DND-41 (cell line): ENCODE measurements at regions not wholly inside any gene's neighbourhood (a gene's known extent, or its start where the extent isn't known, plus 50 kb on each side); places are given as distances from the start of the nearest gene placed in this dataset.

ENCODE experiments used
- ATAC-seq: fragments of 200-7000 bp; cut with Tn5 transposase; 3 replicates; pipeline ENCODE4 v1.9.1; 2021; ENCODE audit warnings: low read depth; ENCODE audit not compliant: insufficient read depth
- DNase-seq: peaks from one replicate; pipeline ENCODE4 v3.0.0-alpha.2; 2020
- H2AFZ ChIP-seq: 2 replicates; pipeline ENCODE4 v1.6.0; 2012; ENCODE audit warnings: low read depth, low read length
- H3K27ac ChIP-seq: 2 replicates; pipeline ENCODE4 v1.5.1; 2012; ENCODE audit warnings: low read length, inconsistent platforms
- H3K27me3 ChIP-seq: fragments of 200-600 bp; sonication (generic); 2 replicates; pipeline ENCODE4 v1.6.0; 2012; ENCODE audit warnings: low read length, mild to moderate bottlenecking, inconsistent platforms; ENCODE audit not compliant: insufficient read depth, poor library complexity
- H3K36me3 ChIP-seq: 2 replicates; pipeline ENCODE4 v1.5.1; 2012; ENCODE audit warnings: low read length, inconsistent platforms; ENCODE audit not compliant: insufficient read depth
- H3K4me1 ChIP-seq: 2 replicates; pipeline ENCODE4 v1.5.1; 2012; ENCODE audit warnings: mild to moderate bottlenecking, low read length; ENCODE audit not compliant: insufficient read depth
- H3K4me2 ChIP-seq: 2 replicates; pipeline ENCODE4 v1.6.0; 2012; ENCODE audit warnings: mild to moderate bottlenecking, moderate library complexity, low read length, inconsistent platforms; ENCODE audit not compliant: insufficient read depth
- H3K4me3 ChIP-seq, 2 experiments: fragments of 200-600 bp in 1 of 2; shearing (Covaris generic) in 1 of 2; 2 replicates each; pipeline ENCODE4 v1.5.1; 2012 to 2016; ENCODE audit warnings: inconsistent platforms in 2 of 2, low read length in 2 of 2, mild to moderate bottlenecking in 2 of 2, low read depth in 1 of 2, moderate library complexity in 1 of 2
- H3K79me2 ChIP-seq: 2 replicates; pipeline ENCODE4 v1.6.0; 2012; ENCODE audit warnings: low read length, inconsistent platforms; ENCODE audit not compliant: insufficient read depth
- H3K9ac ChIP-seq: 2 replicates; pipeline ENCODE4 v1.6.0; 2012; ENCODE audit warnings: low read depth, mild to moderate bottlenecking, inconsistent platforms, low read length, moderate library complexity
- H3K9me3 ChIP-seq: 2 replicates; pipeline ENCODE4 v1.5.1; 2012; ENCODE audit warnings: low read length, moderate library complexity, mild to moderate bottlenecking, inconsistent platforms; ENCODE audit not compliant: insufficient read depth, severe bottlenecking
- H4K20me1 ChIP-seq: 2 replicates; pipeline ENCODE4 v1.6.0; 2012; ENCODE audit warnings: low read length; ENCODE audit not compliant: insufficient read depth
- EZH2 ChIP-seq: IDR thresholded peaks from 3 replicates; pipeline ENCODE4 v1.6.1; 2012; ENCODE audit warnings: borderline replicate concordance, low read depth, mild to moderate bottlenecking, moderate library complexity, low read length, inconsistent platforms; ENCODE audit not compliant: severe bottlenecking
- TF ChIP-seq, protein P1 (sequence below): IDR thresholded peaks from 2 replicates; pipeline ENCODE4 v1.5.1; 2012; ENCODE audit warnings: borderline replicate concordance, low read length, moderate library complexity, mild to moderate bottlenecking; ENCODE audit not compliant: poor library complexity, severe bottlenecking; ENCODE audit errors: extremely low read depth

- no peaks in the 10 kb centered on the region for H4K20me1 ChIP-seq
- H3K79me2 ChIP-seq: no peaks in the 10 kb centered on the region
- H3K4me3 ChIP-seq: no peak overlapping the region
- TF ChIP-seq EZH2: no peak
- TF ChIP-seq, protein P1, sequence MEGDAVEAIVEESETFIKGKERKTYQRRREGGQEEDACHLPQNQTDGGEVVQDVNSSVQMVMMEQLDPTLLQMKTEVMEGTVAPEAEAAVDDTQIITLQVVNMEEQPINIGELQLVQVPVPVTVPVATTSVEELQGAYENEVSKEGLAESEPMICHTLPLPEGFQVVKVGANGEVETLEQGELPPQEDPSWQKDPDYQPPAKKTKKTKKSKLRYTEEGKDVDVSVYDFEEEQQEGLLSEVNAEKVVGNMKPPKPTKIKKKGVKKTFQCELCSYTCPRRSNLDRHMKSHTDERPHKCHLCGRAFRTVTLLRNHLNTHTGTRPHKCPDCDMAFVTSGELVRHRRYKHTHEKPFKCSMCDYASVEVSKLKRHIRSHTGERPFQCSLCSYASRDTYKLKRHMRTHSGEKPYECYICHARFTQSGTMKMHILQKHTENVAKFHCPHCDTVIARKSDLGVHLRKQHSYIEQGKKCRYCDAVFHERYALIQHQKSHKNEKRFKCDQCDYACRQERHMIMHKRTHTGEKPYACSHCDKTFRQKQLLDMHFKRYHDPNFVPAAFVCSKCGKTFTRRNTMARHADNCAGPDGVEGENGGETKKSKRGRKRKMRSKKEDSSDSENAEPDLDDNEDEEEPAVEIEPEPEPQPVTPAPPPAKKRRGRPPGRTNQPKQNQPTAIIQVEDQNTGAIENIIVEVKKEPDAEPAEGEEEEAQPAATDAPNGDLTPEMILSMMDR: no peak
- H3K9ac ChIP-seq: no peak overlapping the region
- H3K27me3 ChIP-seq: no peaks in the 10 kb centered on the region
- H3K4me1 ChIP-seq: peaks cover 33% of the 10 kb centered on the region
- ATAC-seq: no peak
- H3K4me2 ChIP-seq: no peak overlapping the region
- H2AFZ ChIP-seq: no peak overlapping the region
- no peak overlapping the region for H3K27ac ChIP-seq
- no peaks in the 10 kb centered on the region for H3K36me3 ChIP-seq
- DNase-seq: no peak
- H3K9me3 ChIP-seq: no peaks in the 10 kb centered on the region
Observed at GRCh38 chr14:100649173-100649519, 61.9 kb upstream of the BEGAIN start.

DNA sequence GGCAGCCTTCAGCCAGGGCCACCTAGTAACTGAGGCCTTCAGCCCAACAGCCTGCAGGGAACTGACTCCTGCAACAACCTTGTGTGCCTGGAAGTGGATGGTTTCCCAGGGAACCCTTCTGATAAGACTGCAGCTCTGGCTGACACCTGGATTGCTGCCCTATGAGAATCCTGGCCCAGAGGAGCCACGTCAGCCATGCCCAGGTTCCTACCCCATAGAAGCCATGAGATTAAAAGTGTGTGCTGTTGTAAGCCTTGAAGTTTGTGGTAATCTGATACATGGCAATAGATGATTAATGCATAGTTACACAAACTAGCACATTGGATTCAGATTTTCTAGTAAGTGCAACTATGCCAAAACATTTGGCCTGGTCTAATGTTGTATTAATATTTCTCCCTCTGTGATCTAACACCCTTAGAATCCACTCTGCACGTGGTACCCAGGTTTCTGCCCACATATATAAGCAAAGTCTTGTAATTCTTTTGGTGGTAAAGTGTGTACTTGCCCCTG is 64.8 kb upstream of the BEGAIN start:
- Histone ChIP-seq H3K36me3 (no peaks in the 10 kb centered on the region), H3K4me2 (no peak overlapping the region), H3K27me3 (no peaks in the 10 kb centered on the region), H3K79me2 (no peaks in the 10 kb centered on the region), H2AFZ (no peak overlapping the region), H3K4me3 (no peak overlapping the region), H3K4me1 (peaks cover 3% of the 10 kb centered on the region), H3K9ac (no peak overlapping the region), H3K9me3 (no peaks in the 10 kb centered on the region), H4K20me1 (no peaks in the 10 kb centered on the region), H3K27ac (no peak overlapping the region)
- TF ChIP-seq, protein P1: no peak
- TF ChIP-seq EZH2: no peak
- DNase-seq (no peak), ATAC-seq (no peak)

- DNase-seq (no peak), ATAC-seq (no peak)
- Histone ChIP-seq H2AFZ (no peak overlapping the region), H3K27me3 (no peaks in the 10 kb centered on the region), H3K36me3 (no peaks in the 10 kb centered on the region), H3K4me2 (no peak overlapping the region), H3K79me2 (no peaks in the 10 kb centered on the region), H4K20me1 (no peaks in the 10 kb centered on the region), H3K9me3 (no peaks in the 10 kb centered on the region), H3K4me3 (no peak overlapping the region), H3K27ac (no peak overlapping the region), H3K4me1 (no peaks in the 10 kb centered on the region), H3K9ac (no peak overlapping the region)
- no peak for TF ChIP-seq EZH2
- TF ChIP-seq, protein P1: no peak
Observed at GRCh38 chr14:100652744-100653143, 65.5 kb upstream of the BEGAIN start.

- H3K9me3 ChIP-seq: no peaks in the 10 kb centered on the region
- no peaks in the 10 kb centered on the region for H3K36me3 ChIP-seq
- no peak overlapping the region for H3K9ac ChIP-seq
- H3K27me3 ChIP-seq: no peaks in the 10 kb centered on the region
- peak; percentile 54 for ATAC-seq
- peak; percentile 61 for DNase-seq
- H3K79me2 ChIP-seq: no peaks in the 10 kb centered on the region
- TF ChIP-seq, protein P1: peak; percentile 78
- no peak for TF ChIP-seq EZH2
- no peak overlapping the region for H2AFZ ChIP-seq
- H4K20me1 ChIP-seq: no peaks in the 10 kb centered on the region
- H3K4me2 ChIP-seq: no peak overlapping the region
- H3K4me1 ChIP-seq: no peaks in the 10 kb centered on the region
- no peak overlapping the region for H3K4me3 ChIP-seq
- no peak overlapping the region for H3K27ac ChIP-seq
Observed at GRCh38 chr14:100653409-100653808, 66.2 kb upstream of the BEGAIN start.
